DOHH2 (cell line): ENCODE measurements at regions not wholly inside any gene's neighbourhood (a gene's known extent, or its start where the extent isn't known, plus 50 kb on each side); places are given as distances from the start of the nearest gene placed in this dataset.

ENCODE experiments used
- EZH2phosphoT487 ChIP-seq: fragments of 200-600 bp; sonication (generic); IDR thresholded peaks from 2 replicates; pipeline ENCODE4 v1.6.1; 2017; ENCODE audit warnings: borderline replicate concordance, mild to moderate bottlenecking, antibody characterized with exemption, low read length, moderate library complexity, mixed read lengths
- TF ChIP-seq, protein P1 (sequence below): fragments of 200-600 bp; sonication (generic); IDR thresholded peaks from one replicate; pipeline ENCODE4 v1.5.1; 2014; ENCODE audit warnings: antibody characterized with exemption, mild to moderate bottlenecking, low read depth, low read length; ENCODE audit not compliant: poor library complexity, severe bottlenecking

DNA sequence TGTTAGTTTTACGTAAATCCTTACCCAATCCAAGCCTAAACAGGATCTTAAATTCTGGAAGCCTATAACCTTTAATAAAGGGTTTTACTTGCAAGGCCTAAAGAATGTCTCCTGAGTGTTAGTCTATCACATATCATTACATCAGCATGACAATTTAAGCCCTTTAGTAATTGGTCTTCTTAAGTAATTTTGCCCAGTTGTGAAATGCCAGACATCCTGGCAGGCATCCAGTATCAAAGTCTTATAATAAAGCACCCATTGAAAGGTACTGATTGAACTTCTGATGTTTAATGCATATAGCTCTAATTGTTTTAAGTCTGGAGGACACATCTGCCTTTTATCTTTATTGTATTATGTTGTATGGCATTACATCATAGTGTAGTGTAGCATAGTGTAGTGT, 1078.9 kb downstream of the SLITRK1 start:
- TF ChIP-seq, protein P1, sequence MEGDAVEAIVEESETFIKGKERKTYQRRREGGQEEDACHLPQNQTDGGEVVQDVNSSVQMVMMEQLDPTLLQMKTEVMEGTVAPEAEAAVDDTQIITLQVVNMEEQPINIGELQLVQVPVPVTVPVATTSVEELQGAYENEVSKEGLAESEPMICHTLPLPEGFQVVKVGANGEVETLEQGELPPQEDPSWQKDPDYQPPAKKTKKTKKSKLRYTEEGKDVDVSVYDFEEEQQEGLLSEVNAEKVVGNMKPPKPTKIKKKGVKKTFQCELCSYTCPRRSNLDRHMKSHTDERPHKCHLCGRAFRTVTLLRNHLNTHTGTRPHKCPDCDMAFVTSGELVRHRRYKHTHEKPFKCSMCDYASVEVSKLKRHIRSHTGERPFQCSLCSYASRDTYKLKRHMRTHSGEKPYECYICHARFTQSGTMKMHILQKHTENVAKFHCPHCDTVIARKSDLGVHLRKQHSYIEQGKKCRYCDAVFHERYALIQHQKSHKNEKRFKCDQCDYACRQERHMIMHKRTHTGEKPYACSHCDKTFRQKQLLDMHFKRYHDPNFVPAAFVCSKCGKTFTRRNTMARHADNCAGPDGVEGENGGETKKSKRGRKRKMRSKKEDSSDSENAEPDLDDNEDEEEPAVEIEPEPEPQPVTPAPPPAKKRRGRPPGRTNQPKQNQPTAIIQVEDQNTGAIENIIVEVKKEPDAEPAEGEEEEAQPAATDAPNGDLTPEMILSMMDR = no peak
- no peak for TF ChIP-seq EZH2phosphoT487
